Hepatocyte (in vitro differentiated cells): ENCODE measurements at regions not wholly inside any gene's neighbourhood (a gene's known extent, or its start where the extent isn't known, plus 50 kb on each side); places are given as distances from the start of the nearest gene placed in this dataset.

Experiments
- DNase-seq: peaks from one replicate; pipeline ENCODE4 v3.0.0-alpha.2; 2016; ENCODE audit warnings: low spot score
- H2AFZ ChIP-seq: fragments of 200-600 bp; sonication (generic); 2 replicates; pipeline ENCODE4 v1.6.0; 2016; ENCODE audit warnings: antibody characterized with exemption, mild to moderate bottlenecking
- H3K27ac ChIP-seq: fragments of 200-600 bp; sonication (generic); 2 replicates; pipeline ENCODE4 v1.5.1; 2016; ENCODE audit warnings: mild to moderate bottlenecking
- H3K27me3 ChIP-seq: fragments of 200-600 bp; sonication (generic); 2 replicates; pipeline ENCODE4 v1.6.1; 2016
- H3K36me3 ChIP-seq: fragments of 200-600 bp; sonication (generic); replicated peaks from 2 replicates; pipeline ENCODE4 v1.5.1; 2016; ENCODE audit warnings: low read depth; ENCODE audit not compliant: insufficient read depth
- H3K4me1 ChIP-seq: fragments of 200-600 bp; sonication (generic); 2 replicates; pipeline ENCODE4 v1.5.1; 2016; ENCODE audit warnings: mild to moderate bottlenecking, moderate library complexity; ENCODE audit not compliant: insufficient read depth
- H3K4me2 ChIP-seq: fragments of 200-600 bp; sonication (generic); 2 replicates; pipeline ENCODE4 v1.6.0; 2016
- H3K4me3 ChIP-seq: fragments of 200-600 bp; sonication (generic); 2 replicates; pipeline ENCODE4 v1.5.1; 2016; ENCODE audit warnings: mild to moderate bottlenecking
- H3K79me2 ChIP-seq: fragments of 200-600 bp; sonication (generic); 2 replicates; pipeline ENCODE4 v1.6.0; 2017; ENCODE audit warnings: mild to moderate bottlenecking
- H3K9me2 ChIP-seq: fragments of 200-600 bp; sonication (generic); replicated peaks from 2 replicates; pipeline ENCODE4 v1.6.0; 2017; ENCODE audit warnings: mild to moderate bottlenecking; ENCODE audit not compliant: insufficient read depth
- H3K9me3 ChIP-seq: fragments of 200-600 bp; sonication (generic); 2 replicates; pipeline ENCODE4 v1.5.1; 2016; ENCODE audit warnings: low read depth, mild to moderate bottlenecking
- H4K20me1 ChIP-seq: fragments of 200-600 bp; sonication (generic); 2 replicates; pipeline ENCODE4 v1.6.0; 2016; ENCODE audit warnings: mild to moderate bottlenecking; ENCODE audit not compliant: insufficient read depth, poor library complexity, severe bottlenecking
- CTCF ChIP-seq: fragments of 200-600 bp; sonication (generic); IDR thresholded peaks from 2 replicates; pipeline ENCODE4 v1.5.1; 2016; ENCODE audit warnings: antibody characterized with exemption, mild to moderate bottlenecking; ENCODE audit not compliant: poor library complexity
- EZH2 ChIP-seq: fragments of 200-600 bp; sonication (generic); IDR thresholded peaks from 2 replicates; pipeline ENCODE4 v1.6.1; 2016; ENCODE audit warnings: antibody characterized with exemption, mild to moderate bottlenecking, borderline replicate concordance
- EZH2phosphoT487 ChIP-seq: fragments of 200-600 bp; sonication (generic); IDR thresholded peaks from one replicate; pipeline ENCODE4 v1.6.1; 2018; ENCODE audit warnings: antibody characterized with exemption, mild to moderate bottlenecking, low read depth, moderate library complexity; ENCODE audit not compliant: unreplicated experiment, severe bottlenecking
- WGBS: methylation state at CpG from one replicate; pipeline ENCODE4 v1.1.6; 2016; ENCODE audit warnings: low lambda C conversion rate; ENCODE audit errors: missing lambda C conversion rate; 5-methylcytosine and 5-hydroxymethylcytosine counted together

GRCh38 chr17:12548558-12548957 lies 117.1 kb upstream of the MYOCD start:
- no peaks in the 10 kb centered on the region for H3K79me2 ChIP-seq
- WGBS = 64% methylated on average over 4 of the region's 4 CpGs
- H3K36me3 ChIP-seq = no peaks in the 10 kb centered on the region
- H3K4me1 ChIP-seq = peaks cover 12% of the 10 kb centered on the region
- no peak overlapping the region for H3K4me2 ChIP-seq
- no peak overlapping the region for H2AFZ ChIP-seq
- no peak overlapping the region for H3K4me3 ChIP-seq
- H3K27me3 ChIP-seq = no peaks in the 10 kb centered on the region
- no peak overlapping the region for H3K27ac ChIP-seq
- H3K9me2 ChIP-seq = no peaks in the 10 kb centered on the region
- no peaks in the 10 kb centered on the region for H4K20me1 ChIP-seq
- TF ChIP-seq EZH2 (no peak), EZH2phosphoT487 (no peak), CTCF (no peak)
- DNase-seq = no peak
- H3K9me3 ChIP-seq = no peaks in the 10 kb centered on the region

- 33% methylated on average over 14 of the region's 14 CpGs for WGBS
Observed at GRCh38 chr17:12549499-12550041, 116.1 kb upstream of the MYOCD start.

GRCh38 chr17:12553625-12554024 lies 112.1 kb upstream of the MYOCD start:
- no peak overlapping the region for H3K27ac ChIP-seq
- H3K36me3 ChIP-seq = no peaks in the 10 kb centered on the region
- TF ChIP-seq EZH2phosphoT487 (no peak), CTCF (no peak), EZH2 (no peak)
- H3K4me1 ChIP-seq = peaks cover 2% of the 10 kb centered on the region
- 97% methylated on average over 3 of the region's 3 CpGs for WGBS
- H2AFZ ChIP-seq = no peak overlapping the region
- no peak for DNase-seq
- H3K4me2 ChIP-seq = no peak overlapping the region
- H3K4me3 ChIP-seq = no peak overlapping the region
- no peaks in the 10 kb centered on the region for H3K9me2 ChIP-seq
- no peaks in the 10 kb centered on the region for H3K9me3 ChIP-seq
- H3K27me3 ChIP-seq = no peaks in the 10 kb centered on the region
- H4K20me1 ChIP-seq = no peaks in the 10 kb centered on the region
- no peaks in the 10 kb centered on the region for H3K79me2 ChIP-seq

More at GRCh38 chr17:12549499-12550041, 116.1 kb upstream of the MYOCD start:
- TF ChIP-seq EZH2 (no peak), EZH2phosphoT487 (no peak), CTCF (no peak)
- Histone ChIP-seq H3K4me1 (peaks cover 12% of the 10 kb centered on the region), H3K4me2 (peak overlapping the region; percentile 42), H2AFZ (no peak overlapping the region), H3K9me3 (no peaks in the 10 kb centered on the region), H3K4me3 (no peak overlapping the region), H3K36me3 (no peaks in the 10 kb centered on the region), H4K20me1 (no peaks in the 10 kb centered on the region), H3K79me2 (no peaks in the 10 kb centered on the region), H3K9me2 (no peaks in the 10 kb centered on the region), H3K27me3 (no peaks in the 10 kb centered on the region), H3K27ac (no peak overlapping the region)
- no peak for DNase-seq
